H1 (cell line): ENCODE measurements at regions not wholly inside any gene's neighbourhood (a gene's known extent, or its start where the extent isn't known, plus 50 kb on each side); places are given as distances from the start of the nearest gene placed in this dataset.

Source experiments
- CTCF ChIA-PET: fragments of 300-600 bp; sonication (Branson Sonifier 250); formaldehyde crosslinking; loops from one replicate; lab custom pipeline; 2021; ENCODE audit not compliant: partially characterized antibody; lab: Charles Lee
- POLR2A ChIA-PET: fragments of 300-600 bp; sonication (Branson Sonifier 250); formaldehyde crosslinking; loops from one replicate; lab custom pipeline; 2021; ENCODE audit warnings: inconsistent platforms; ENCODE audit not compliant: partially characterized antibody; lab: Charles Lee
- DNase-seq, 2 experiments: peaks; one replicate each; pipeline versions ENCODE4 v3.0.0 to v3.0.0-alpha.2; 2010 to 2022; ENCODE audit warnings: low spot score in 2 of 2, low read depth in 1 of 2, mixed read lengths in 1 of 2
- FAIRE-seq: peaks from 2 replicates; lab custom pipeline; 2011; peaks lifted over from hg19 to GRCh38; lab: Jason Lieb, UNC
- H2AFZ ChIP-seq: 2 replicates; pipeline ENCODE4 v1.8.1; 2012; ENCODE audit warnings: low read length, inconsistent platforms
- H2AK5ac ChIP-seq: 2 replicates; pipeline ENCODE4 v1.6.1; 2013; ENCODE audit warnings: low read depth, low read length
- H2BK120ac ChIP-seq: replicated peaks from 2 replicates; pipeline ENCODE3; 2013; ENCODE audit warnings: low read depth, low read length, inconsistent platforms
- H2BK12ac ChIP-seq: 2 replicates; pipeline ENCODE4 v1.6.1; 2013; ENCODE audit warnings: low read depth, low read length
- H2BK15ac ChIP-seq: 2 replicates; pipeline ENCODE4 v1.6.1; 2013; ENCODE audit warnings: low read length
- H2BK20ac ChIP-seq: 2 replicates; pipeline ENCODE4 v1.6.1; 2013; ENCODE audit warnings: low read length
- H2BK5ac ChIP-seq: 2 replicates; pipeline ENCODE4 v1.6.1; 2013; ENCODE audit warnings: low read depth, low read length
- H3K14ac ChIP-seq: 2 replicates; pipeline ENCODE4 v1.6.1; 2013; ENCODE audit warnings: inconsistent platforms; ENCODE audit not compliant: insufficient read length
- H3K18ac ChIP-seq: 2 replicates; pipeline ENCODE4 v1.6.1; 2013; ENCODE audit warnings: low read length; ENCODE audit errors: extremely low read depth
- H3K23ac ChIP-seq: 2 replicates; pipeline ENCODE4 v1.6.1; 2013; ENCODE audit warnings: inconsistent platforms; ENCODE audit not compliant: insufficient read length
- H3K23me2 ChIP-seq: 2 replicates; pipeline ENCODE4 v1.6.1; 2013; ENCODE audit warnings: low read depth, low read length
- H3K27ac ChIP-seq: 2 replicates; pipeline ENCODE4 v1.6.1; 2011; ENCODE audit warnings: low read depth, low read length, inconsistent platforms
- H3K27me3 ChIP-seq, 4 experiments: replicated peaks in 1 of 4; 1 replicate in 1 of 4; 2 replicates in 3 of 4; pipeline versions ENCODE4 v1.6.1 to v1.8.1; 2011 to 2013; ENCODE audit warnings: low read length in 3 of 4, mild to moderate bottlenecking in 3 of 4, inconsistent platforms in 2 of 4, mixed read lengths in 2 of 4, moderate library complexity in 1 of 4; ENCODE audit not compliant: control insufficient read depth in 3 of 4, insufficient read depth in 3 of 4; ENCODE audit errors: extremely low read depth in 1 of 4
- H3K36me3 ChIP-seq, 4 experiments: 2 replicates each; pipeline versions ENCODE4 v1.6.1 to v1.8.1; 2011 to 2013; ENCODE audit warnings: mild to moderate bottlenecking in 4 of 4, low read length in 3 of 4, moderate library complexity in 2 of 4, control low read depth in 1 of 4, inconsistent platforms in 1 of 4; ENCODE audit not compliant: insufficient read depth in 4 of 4, control insufficient read depth in 2 of 4
- H3K4ac ChIP-seq: replicated peaks from 2 replicates; pipeline ENCODE3; 2013; ENCODE audit warnings: low read length, low read depth, mixed read lengths, inconsistent platforms; ENCODE audit not compliant: insufficient read length
- H3K4me1 ChIP-seq, 4 experiments: replicated peaks in 1 of 4; 1 replicate in 1 of 4; 2 replicates in 3 of 4; pipeline versions ENCODE4 v1.6.1 to v1.8.1; 2011 to 2013; ENCODE audit warnings: low read length in 3 of 4, inconsistent platforms in 2 of 4, mixed read lengths in 1 of 4; ENCODE audit not compliant: insufficient read depth in 4 of 4, control insufficient read depth in 3 of 4
- H3K4me2 ChIP-seq, 2 experiments: 2 replicates each; pipeline versions ENCODE4 v1.6.1 to v1.8.1; 2011 to 2013; ENCODE audit warnings: low read depth in 2 of 2, low read length in 2 of 2, control low read depth in 1 of 2, inconsistent platforms in 1 of 2, mild to moderate bottlenecking in 1 of 2; ENCODE audit not compliant: insufficient read depth in 1 of 2
- H3K4me3 ChIP-seq, 4 experiments: fragments of 200-600, 300-600 bp in 1 of 4; sonication (generic), shearing (Covaris generic), sonication (Bioruptor Twin) in 1 of 4; 2 replicates each; pipeline versions ENCODE4 v1.5.1 to v1.8.1; 2011 to 2016; ENCODE audit warnings: low read length in 4 of 4, low read depth in 3 of 4, control low read depth in 2 of 4, inconsistent platforms in 2 of 4, mild to moderate bottlenecking in 2 of 4, mixed read lengths in 1 of 4, moderate library complexity in 1 of 4; ENCODE audit not compliant: insufficient read depth in 2 of 4; ENCODE audit errors: extremely low read depth in 1 of 4
- H3K56ac ChIP-seq: replicated peaks from 2 replicates; pipeline ENCODE3; 2013; ENCODE audit warnings: low read depth, mild to moderate bottlenecking, mixed read lengths, low read length, inconsistent platforms; ENCODE audit not compliant: insufficient read length
- H3K79me1 ChIP-seq: 2 replicates; pipeline ENCODE4 v1.6.1; 2013; ENCODE audit warnings: low read depth, low read length, control low read depth
- H3K79me2 ChIP-seq, 2 experiments: 2 replicates each; pipeline versions ENCODE4 v1.6.1 to v1.8.1; 2012 to 2013; ENCODE audit warnings: low read length in 2 of 2, mild to moderate bottlenecking in 2 of 2, inconsistent platforms in 1 of 2; ENCODE audit not compliant: insufficient read depth in 2 of 2, control insufficient read depth in 1 of 2
- H3K9ac ChIP-seq, 4 experiments: replicated peaks in 1 of 4; 1 replicate in 1 of 4; 2 replicates in 3 of 4; pipeline versions ENCODE4 v1.6.1 to v1.8.1; 2011 to 2013; ENCODE audit warnings: low read depth in 3 of 4, low read length in 3 of 4, control low read depth in 2 of 4, mild to moderate bottlenecking in 2 of 4, moderate library complexity in 2 of 4, inconsistent platforms in 1 of 4; ENCODE audit errors: extremely low read depth in 1 of 4
- H3K9me3 ChIP-seq, 2 experiments: 2 replicates each; pipeline versions ENCODE4 v1.6.1 to v1.8.1; 2012 to 2013; ENCODE audit warnings: mild to moderate bottlenecking in 2 of 2, moderate library complexity in 2 of 2, control low read depth in 1 of 2, inconsistent platforms in 1 of 2, low read depth in 1 of 2, low read length in 1 of 2, mixed read lengths in 1 of 2; ENCODE audit not compliant: insufficient read depth in 2 of 2
- H4K20me1 ChIP-seq, 2 experiments: replicated peaks in 1 of 2; 2 replicates each; pipeline versions ENCODE3 to v1.8.1; 2011 to 2013; ENCODE audit warnings: inconsistent platforms in 2 of 2, low read length in 2 of 2, mild to moderate bottlenecking in 1 of 2; ENCODE audit not compliant: insufficient read depth in 2 of 2, control insufficient read depth in 1 of 2
- H4K5ac ChIP-seq: 2 replicates; pipeline ENCODE4 v1.6.1; 2013; ENCODE audit warnings: low read length, low read depth, mixed read lengths, inconsistent platforms; ENCODE audit not compliant: insufficient read length
- H4K8ac ChIP-seq: 2 replicates; pipeline ENCODE4 v1.8.0; 2013; ENCODE audit warnings: mild to moderate bottlenecking, moderate library complexity, low read length, inconsistent platforms; ENCODE audit not compliant: insufficient read depth; ENCODE audit errors: extremely low read depth
- H4K91ac ChIP-seq: replicated peaks from 2 replicates; pipeline ENCODE3; 2013; ENCODE audit warnings: low read length, mixed read lengths, inconsistent platforms; ENCODE audit not compliant: insufficient read length
- CBX5 ChIP-seq: fragments of 300-800, 300-1000 bp; sonication (generic); IDR thresholded peaks from 2 replicates; pipeline ENCODE4 v1.7.1; 2016; ENCODE audit warnings: antibody characterized with exemption, low read length, low read depth
- CHD1 ChIP-seq: IDR thresholded peaks from 2 replicates; pipeline ENCODE4 v1.6.1; 2012; ENCODE audit warnings: low read depth, low read length, improper control_type of control experiment
- CTCF ChIP-seq, 3 experiments: IDR thresholded peaks; 1 replicate in 2 of 3; 2 replicates in 1 of 3; pipeline versions ENCODE4 v1.5.1 to v1.6.1; 2011; ENCODE audit warnings: low read length in 3 of 3, mild to moderate bottlenecking in 3 of 3, inconsistent platforms in 2 of 3, low read depth in 1 of 3, moderate library complexity in 1 of 3; ENCODE audit not compliant: insufficient read depth in 1 of 3; ENCODE audit errors: control extremely low read depth in 1 of 3
- HDAC2 ChIP-seq, 2 experiments: fragments of 300-600 bp in 1 of 2; sonication (generic) in 1 of 2; IDR thresholded peaks; 2 replicates each; pipeline ENCODE4 v1.6.1; 2011 to 2012; ENCODE audit warnings: low read depth in 2 of 2, low read length in 2 of 2, mild to moderate bottlenecking in 2 of 2, moderate library complexity in 2 of 2, borderline replicate concordance in 1 of 2, inconsistent platforms in 1 of 2
- KDM1A ChIP-seq: fragments of 200-600, 300-600 bp; sonication (generic); IDR thresholded peaks from 2 replicates; pipeline ENCODE4 v1.7.1; 2016; ENCODE audit warnings: mild to moderate bottlenecking, low read length, borderline replicate concordance
- KDM4A ChIP-seq: IDR thresholded peaks from one replicate; pipeline ENCODE4 v1.7.1; 2012; ENCODE audit warnings: low read depth, mild to moderate bottlenecking, moderate library complexity, low read length, inconsistent platforms; ENCODE audit not compliant: severe bottlenecking
- PHF8 ChIP-seq: fragments of 200-600 bp; sonication (generic); conservative IDR thresholded peaks from 2 replicates; pipeline ENCODE4 v1.7.1; 2012; ENCODE audit warnings: low read depth, mild to moderate bottlenecking, inconsistent platforms, low read length, moderate library complexity
- POLR2A ChIP-seq, 2 experiments: IDR thresholded peaks; 1 replicate in 1 of 2; 2 replicates in 1 of 2; pipeline ENCODE4 v1.6.1; 2011; ENCODE audit warnings: low read depth in 2 of 2, low read length in 2 of 2, mild to moderate bottlenecking in 2 of 2; ENCODE audit errors: control extremely low read depth in 1 of 2
- RNF2 ChIP-seq: fragments of 200-900, 300-1000 bp; sonication (generic); IDR thresholded peaks from 2 replicates; pipeline ENCODE4 v1.7.1; 2016; ENCODE audit warnings: borderline replicate concordance, low read depth, mild to moderate bottlenecking, antibody characterized with exemption, low read length; ENCODE audit not compliant: poor library complexity, severe bottlenecking; ENCODE audit errors: missing control alignments
- TEAD4 ChIP-seq: IDR thresholded peaks from 2 replicates; pipeline ENCODE4 v1.6.1; 2012; ENCODE audit warnings: low read depth, low read length, inconsistent platforms, mixed read lengths
- WGBS, 2 experiments: shearing (Covaris generic) in 1 of 2; methylation state at CpG; one replicate each; pipeline versions ENCODE4 v1.1.6 to v1.1.7; 2013 to 2015; ENCODE audit warnings: low lambda C conversion rate in 2 of 2, mixed read lengths in 2 of 2, inconsistent platforms in 1 of 2, low coverage in 1 of 2, missing lambda C conversion rate in 1 of 2; ENCODE audit not compliant: insufficient replicate concordance in 2 of 2, insufficient coverage in 1 of 2, insufficient read length in 1 of 2; ENCODE audit errors: extremely low coverage in 1 of 2, missing lambda C conversion rate in 1 of 2; 5-methylcytosine and 5-hydroxymethylcytosine counted together

GRCh38 chrX:124194199-124194598 is 138.3 kb upstream of the TEX13D start:
- FAIRE-seq, result no peak
- no peak overlapping the region for H2BK20ac ChIP-seq
- CTCF ChIA-PET, result interaction anchor here (1.0 kb wide), 1 partner anchor 9 kb away, joined by 3 read pairs; no protein-coding TSS in a partner anchor
- no peak overlapping the region for H2AFZ ChIP-seq
- H2BK15ac ChIP-seq, result no peak overlapping the region
- H4K5ac ChIP-seq, result no peak overlapping the region
- H3K18ac ChIP-seq, result no peak overlapping the region
- H3K4me1 ChIP-seq, result no peaks in the 10 kb centered on the region
- H3K23ac ChIP-seq, result no peak overlapping the region
- WGBS, 2 experiments, result 88% methylated on average over 5 of the region's 5 CpGs; no CpG with 5 or more reads in 1 of the 2 experiments
- no peak overlapping the region for H3K4me3 ChIP-seq
- H4K20me1 ChIP-seq, result no peaks in the 10 kb centered on the region
- H2BK12ac ChIP-seq, result no peak overlapping the region
- H3K56ac ChIP-seq, result no peak overlapping the region
- no peaks in the 10 kb centered on the region for H3K36me3 ChIP-seq
- H2AK5ac ChIP-seq, result no peak overlapping the region
- no peak overlapping the region for H3K27ac ChIP-seq
- no peak overlapping the region for H3K4ac ChIP-seq
- H3K79me1 ChIP-seq, result no peaks in the 10 kb centered on the region
- H3K27me3 ChIP-seq, result no peaks in the 10 kb centered on the region
- no peak overlapping the region for H3K14ac ChIP-seq
- H2BK120ac ChIP-seq, result no peak overlapping the region
- no peak overlapping the region for H4K8ac ChIP-seq
- no peak overlapping the region for H3K4me2 ChIP-seq
- H4K91ac ChIP-seq, result no peak overlapping the region
- H2BK5ac ChIP-seq, result no peak overlapping the region
- no peak for DNase-seq
- no peak overlapping the region for H3K9ac ChIP-seq
- no peaks in the 10 kb centered on the region for H3K23me2 ChIP-seq
- no peaks in the 10 kb centered on the region for H3K9me3 ChIP-seq
- no peaks in the 10 kb centered on the region for H3K79me2 ChIP-seq
- POLR2A ChIA-PET, result no interaction called here
- TF ChIP-seq PHF8 (no peak), CBX5 (no peak), KDM4A (no peak), KDM1A (no peak), CTCF (IDR thresholded peaks at IDR 0.05; ENCODE audit: control extremely low read depth in 1 of 3, insufficient read depth in 1 of 3, low read depth in 1 of 3, low read length in 3 of 3) (no peak), CHD1 (no peak), TEAD4 (no peak), RNF2 (no peak), POLR2A (IDR thresholded peaks at IDR 0.05; ENCODE audit: control extremely low read depth in 1 of 2, low read depth in 2 of 2, low read length in 2 of 2) (no peak), HDAC2 (IDR thresholded peaks at IDR 0.05; ENCODE audit: borderline replicate concordance in 1 of 2, low read depth in 2 of 2, low read length in 2 of 2) (no peak)
